ENCODE measurements at regions not wholly inside any gene's neighbourhood (a gene's known extent, or its start where the extent isn't known, plus 50 kb on each side); places are given as distances from the start of the nearest gene placed in this dataset.

DNA sequence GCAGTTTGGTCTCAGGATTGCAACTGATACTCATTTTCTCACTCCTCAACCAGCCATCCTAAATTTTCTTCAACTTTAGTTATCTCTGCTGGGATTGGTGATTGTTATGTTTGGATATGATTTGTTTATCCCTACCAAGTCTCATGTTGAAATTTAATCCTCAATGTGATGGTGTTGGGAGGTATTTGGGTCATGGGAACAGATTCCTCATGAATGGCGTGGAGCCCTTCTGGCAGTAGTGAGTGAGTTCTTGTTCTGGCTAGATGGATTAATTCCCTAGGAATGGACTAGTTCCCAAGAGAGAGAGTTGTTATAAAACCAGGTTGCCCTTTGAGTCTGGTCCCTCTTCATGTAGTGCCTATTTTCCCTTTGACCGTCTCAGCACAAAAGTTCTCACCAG lies 399.9 kb downstream of the SQOR start:
- TF ChIP-seq, protein P1, sequence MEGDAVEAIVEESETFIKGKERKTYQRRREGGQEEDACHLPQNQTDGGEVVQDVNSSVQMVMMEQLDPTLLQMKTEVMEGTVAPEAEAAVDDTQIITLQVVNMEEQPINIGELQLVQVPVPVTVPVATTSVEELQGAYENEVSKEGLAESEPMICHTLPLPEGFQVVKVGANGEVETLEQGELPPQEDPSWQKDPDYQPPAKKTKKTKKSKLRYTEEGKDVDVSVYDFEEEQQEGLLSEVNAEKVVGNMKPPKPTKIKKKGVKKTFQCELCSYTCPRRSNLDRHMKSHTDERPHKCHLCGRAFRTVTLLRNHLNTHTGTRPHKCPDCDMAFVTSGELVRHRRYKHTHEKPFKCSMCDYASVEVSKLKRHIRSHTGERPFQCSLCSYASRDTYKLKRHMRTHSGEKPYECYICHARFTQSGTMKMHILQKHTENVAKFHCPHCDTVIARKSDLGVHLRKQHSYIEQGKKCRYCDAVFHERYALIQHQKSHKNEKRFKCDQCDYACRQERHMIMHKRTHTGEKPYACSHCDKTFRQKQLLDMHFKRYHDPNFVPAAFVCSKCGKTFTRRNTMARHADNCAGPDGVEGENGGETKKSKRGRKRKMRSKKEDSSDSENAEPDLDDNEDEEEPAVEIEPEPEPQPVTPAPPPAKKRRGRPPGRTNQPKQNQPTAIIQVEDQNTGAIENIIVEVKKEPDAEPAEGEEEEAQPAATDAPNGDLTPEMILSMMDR (IDR thresholded peaks at IDR 0.05 in 2 of 3, conservative IDR thresholded peaks at IDR 0.05 in 1 of 3; ENCODE audit: borderline replicate concordance in 1 of 3, insufficient read depth in 1 of 3, low read depth in 2 of 3, low read length in 2 of 3) = no peak
- no peak for TF ChIP-seq RAD21 (IDR thresholded peaks at IDR 0.05; ENCODE audit: low read depth)
- no peak for TF ChIP-seq POLR2A (IDR thresholded peaks at IDR 0.05; ENCODE audit: borderline replicate concordance, extremely low read depth, insufficient read depth, insufficient read length)
- no peak for TF ChIP-seq CBX3 (IDR thresholded peaks at IDR 0.05; ENCODE audit: low read depth)
- no peak for TF ChIP-seq EZH2phosphoT487 (IDR thresholded peaks at IDR 0.05; ENCODE audit: borderline replicate concordance)
- TF ChIP-seq REST (IDR thresholded peaks at IDR 0.05; ENCODE audit: low read depth) = no peak
- no peak for TF ChIP-seq ZNF274 (IDR thresholded peaks at IDR 0.05; ENCODE audit: low read depth, low read length)
- TF ChIP-seq POLR2AphosphoS5 (IDR thresholded peaks at IDR 0.05; ENCODE audit: low read depth, low read length) = no peak

Data from HCT116 (cell line).